HG03378 (cell line): ENCODE measurements at regions not wholly inside any gene's neighbourhood (a gene's known extent, or its start where the extent isn't known, plus 50 kb on each side); places are given as distances from the start of the nearest gene placed in this dataset.
"Not testable (repeated sequence)": the region's sequence is repeated elsewhere in the genome, so short reads cannot be mapped to it uniquely, and the experiment has no call there.

ENCODE experiments used
- ATAC-seq: cut with Tn5 transposase; IDR thresholded peaks from one replicate; pipeline ENCODE4 v1.9.1; 2021; ENCODE audit warnings: mild to moderate bottlenecking, moderate library complexity; ENCODE audit not compliant: unreplicated experiment

- ATAC-seq: peak; percentile 91
Measured at GRCh38 chr7:32691965-32692815, 196.9 kb downstream of the AVL9 start.

- ATAC-seq: not testable (repeated sequence)
Measured at GRCh38 chr7:32688092-32688491, 192.8 kb downstream of the AVL9 start.

GRCh38 chr7:32681174-32681518, 185.9 kb downstream of the AVL9 start:
- no peak for ATAC-seq

- ATAC-seq: no peak
Measured at GRCh38 chr7:32680259-32681173, 185.2 kb downstream of the AVL9 start.

- no peak for ATAC-seq
Measured at GRCh38 chr7:32679192-32679591, 183.9 kb downstream of the AVL9 start.

GRCh38 chr7:32677593-32677992, 182.3 kb downstream of the AVL9 start:
- no peak for ATAC-seq

- ATAC-seq: no peak
Measured at GRCh38 chr7:32676249-32676941, 181.1 kb downstream of the AVL9 start.

- ATAC-seq: no peak
Measured at GRCh38 chr7:32673275-32673983, 178.1 kb downstream of the AVL9 start.

GRCh38 chr7:32670110-32671025, 175.1 kb downstream of the AVL9 start:
- ATAC-seq: no peak

- ATAC-seq: not testable (repeated sequence)
Measured at GRCh38 chr7:32669173-32669870, 174.0 kb downstream of the AVL9 start.

- not testable (repeated sequence) for ATAC-seq
Measured at GRCh38 chr7:32668387-32669097, 173.3 kb downstream of the AVL9 start.

- not testable (repeated sequence) for ATAC-seq
Measured at GRCh38 chr7:32667586-32667985, 172.3 kb downstream of the AVL9 start.

- ATAC-seq: not testable (repeated sequence)
Measured at GRCh38 chr7:32663805-32664211, 168.5 kb downstream of the AVL9 start.

GRCh38 chr7:32662509-32662908, 167.2 kb downstream of the AVL9 start:
- ATAC-seq: not testable (repeated sequence)

- no peak for ATAC-seq
Measured at GRCh38 chr7:32661929-32662328, 166.6 kb downstream of the AVL9 start.

GRCh38 chr7:32661501-32661900, 166.2 kb downstream of the AVL9 start:
- ATAC-seq: no peak

GRCh38 chr7:32660936-32661335, 165.6 kb downstream of the AVL9 start:
- ATAC-seq: no peak

GRCh38 chr7:32659853-32660252, 164.6 kb downstream of the AVL9 start:
- ATAC-seq: no peak
